DMS53 treated with DMSO at 0.1 percent for 48 hours (cell line): ENCODE measurements at regions not wholly inside any gene's neighbourhood (a gene's known extent, or its start where the extent isn't known, plus 50 kb on each side); places are given as distances from the start of the nearest gene placed in this dataset.

Source experiments
- DNase-seq: peaks from one replicate; lab custom pipeline; 2025; ENCODE audit not compliant: unreplicated experiment; lab: John Stamatoyannopoulos, UW

DNA sequence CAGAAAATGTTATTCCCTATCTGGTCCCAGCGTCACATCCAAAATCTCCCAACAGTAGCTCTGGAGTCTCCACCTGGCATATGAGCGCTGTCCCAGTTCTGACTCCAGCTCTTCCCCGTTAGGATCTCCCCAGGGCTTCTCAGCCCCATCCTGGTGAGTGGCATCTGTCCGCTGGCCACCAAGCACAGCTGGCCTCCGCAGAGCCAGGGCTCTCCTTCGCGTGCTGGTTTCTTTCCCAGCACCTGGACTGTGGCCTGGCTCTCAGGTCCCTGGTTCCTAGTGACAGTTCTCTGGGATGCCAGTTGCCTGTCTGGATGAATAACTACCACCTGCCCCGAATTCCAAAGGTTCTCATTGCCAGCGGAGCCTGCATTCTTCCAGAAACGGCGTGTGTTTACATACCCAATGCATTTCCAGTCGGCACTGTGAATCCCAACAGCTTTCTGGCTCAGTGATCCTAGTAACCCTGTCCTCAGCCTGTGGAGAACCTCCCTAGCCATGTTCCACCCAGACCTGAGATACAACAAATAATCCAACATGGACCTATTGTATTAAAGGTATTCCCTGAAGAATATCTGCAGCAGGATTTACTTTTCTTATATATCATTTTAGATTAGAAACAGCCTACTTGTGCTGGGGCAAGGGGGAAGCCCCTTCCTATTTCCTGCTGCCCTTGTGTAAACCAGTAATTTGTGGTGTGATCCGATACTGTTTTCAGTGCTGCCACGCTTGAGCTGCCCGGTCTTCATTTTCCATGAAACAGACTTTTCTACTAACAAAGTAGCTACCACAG is 69.9 kb upstream of the PDE10A start:
- DNase-seq, result no peak

DNA sequence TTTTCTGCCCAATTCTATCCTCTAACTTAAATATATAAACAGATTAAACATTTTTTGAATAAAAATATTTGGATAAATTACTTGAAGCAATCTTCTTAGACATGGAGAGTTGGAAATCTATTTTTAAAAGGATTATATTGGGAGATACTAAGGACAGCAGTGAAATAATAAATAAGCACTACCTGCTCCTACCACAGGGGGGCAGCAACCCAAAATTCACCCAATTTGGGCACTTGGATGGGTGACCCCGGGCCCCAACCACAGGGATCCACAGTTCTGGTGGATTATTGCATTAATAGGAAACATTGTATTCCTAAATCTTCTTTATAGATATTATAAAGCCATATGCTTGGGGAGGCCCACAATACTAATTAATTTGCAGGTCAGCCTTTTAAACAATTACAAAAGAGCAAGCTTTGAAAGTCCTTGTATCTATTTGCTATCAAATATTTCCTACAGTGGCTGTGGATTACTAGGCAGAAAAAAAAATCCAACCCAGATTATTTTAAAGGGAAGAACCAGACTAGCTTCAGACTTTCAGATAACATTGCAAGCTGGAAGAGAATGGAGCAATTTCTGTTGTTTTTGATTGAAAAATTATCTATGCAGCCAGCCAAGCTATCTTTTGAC is 66.4 kb upstream of the PDE10A start:
- DNase-seq, result no peak

DNA sequence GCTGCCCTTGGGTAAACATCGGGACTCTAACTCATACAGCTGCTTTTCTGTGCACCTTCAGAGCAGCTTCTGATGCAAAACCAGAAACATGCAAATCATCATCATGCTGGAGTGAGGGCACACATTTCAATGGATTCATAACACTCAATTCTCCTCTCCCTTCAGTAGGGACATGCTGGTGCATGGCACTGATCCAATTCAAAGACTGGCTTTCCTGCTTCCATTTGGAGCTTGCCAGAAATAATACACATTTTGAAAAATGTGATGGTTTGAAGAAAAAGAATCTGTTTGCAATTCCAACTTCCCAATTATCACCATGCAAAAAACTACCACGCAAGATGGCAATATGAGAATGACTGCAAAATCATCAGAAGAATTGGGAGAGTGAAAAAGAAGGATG is 65.2 kb upstream of the PDE10A start:
- DNase-seq, result peak; percentile 11

DNA sequence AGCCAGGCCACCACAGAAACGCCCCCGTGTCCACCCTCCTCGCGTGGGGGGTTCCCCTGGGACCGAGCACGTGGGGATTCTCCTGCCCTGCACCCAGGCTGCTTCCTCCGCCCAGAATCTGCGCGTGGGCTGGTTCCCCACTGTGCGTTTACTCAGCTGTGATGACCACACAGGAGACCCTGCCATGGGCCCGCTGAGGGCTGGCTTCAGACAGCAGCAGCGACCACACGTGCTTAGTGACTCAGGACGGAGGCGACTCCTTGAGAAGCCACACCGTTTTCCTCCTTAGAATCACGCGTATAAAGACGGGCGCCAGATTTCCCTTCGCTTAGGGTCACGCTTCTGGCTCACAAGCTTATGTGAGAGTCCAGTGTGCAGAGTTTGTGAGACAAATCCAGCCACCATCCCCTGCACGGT is 63.9 kb upstream of the PDE10A start:
- no peak for DNase-seq

DNA sequence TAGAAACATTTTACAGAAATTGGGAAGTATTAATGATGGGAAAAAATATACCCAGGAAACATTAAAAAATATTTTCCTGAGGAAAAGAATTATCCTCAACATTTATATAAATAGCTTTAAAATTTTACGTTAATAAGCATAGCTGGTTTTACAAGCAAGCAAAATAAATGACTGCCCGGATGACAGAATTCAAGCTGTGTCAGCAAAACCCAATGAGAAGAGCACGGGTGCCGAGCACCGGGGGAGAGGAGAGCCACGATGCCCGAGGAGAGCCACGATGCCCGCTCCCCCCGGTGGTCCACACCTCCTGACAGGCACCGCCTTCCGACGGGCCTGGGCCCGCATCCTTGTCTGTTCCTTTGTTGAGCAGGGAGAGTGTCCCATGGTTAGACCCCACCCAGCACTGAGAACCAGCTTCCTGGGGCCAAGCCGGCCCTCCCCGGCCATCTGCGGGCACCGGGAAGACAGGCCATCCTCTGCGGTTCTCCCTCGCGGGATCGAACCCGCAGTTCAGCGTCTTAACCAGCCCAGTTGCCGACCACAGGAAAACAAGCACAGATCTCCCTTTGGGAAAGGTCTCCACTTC is 63.3 kb upstream of the PDE10A start:
- no peak for DNase-seq

DNA sequence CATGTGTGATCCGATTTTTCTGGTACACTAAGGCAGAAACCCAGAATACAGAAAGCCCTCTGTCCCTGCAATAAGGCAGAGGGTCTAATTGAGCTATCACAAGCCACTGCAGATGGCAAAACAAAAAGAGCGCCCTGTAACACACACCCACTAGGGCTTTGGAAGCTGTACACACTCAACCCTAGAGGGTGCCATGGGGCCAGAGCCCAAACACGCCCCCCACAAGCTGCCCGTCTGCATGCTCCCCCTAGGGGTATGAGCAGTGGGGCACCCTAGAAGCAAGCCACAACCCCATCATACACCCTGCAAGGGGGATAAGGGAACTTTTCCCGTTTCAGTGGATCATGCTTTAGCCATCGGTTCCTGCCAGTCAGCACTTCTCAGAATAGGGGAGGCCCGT is 62.2 kb upstream of the PDE10A start:
- DNase-seq, result no peak

DNA sequence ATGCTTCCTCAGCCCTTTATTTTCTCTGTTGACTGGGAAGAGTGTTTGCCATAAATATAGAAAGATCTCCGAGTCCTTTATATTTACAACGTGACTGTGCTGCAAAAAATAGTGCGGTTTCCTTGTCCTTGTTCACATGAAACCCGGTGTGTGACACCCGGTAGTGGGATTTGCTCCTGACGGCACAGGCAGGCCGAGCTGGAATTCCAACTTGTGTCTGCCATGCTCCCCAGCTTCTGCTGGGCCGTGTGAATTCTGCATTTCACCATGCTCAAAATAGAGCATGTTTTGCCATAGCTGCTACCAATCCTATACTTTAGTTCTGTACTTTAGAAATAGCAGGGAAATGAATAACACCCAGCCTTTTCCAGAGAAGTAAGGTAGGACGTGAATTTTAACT is 60.3 kb upstream of the PDE10A start:
- no peak for DNase-seq

DNA sequence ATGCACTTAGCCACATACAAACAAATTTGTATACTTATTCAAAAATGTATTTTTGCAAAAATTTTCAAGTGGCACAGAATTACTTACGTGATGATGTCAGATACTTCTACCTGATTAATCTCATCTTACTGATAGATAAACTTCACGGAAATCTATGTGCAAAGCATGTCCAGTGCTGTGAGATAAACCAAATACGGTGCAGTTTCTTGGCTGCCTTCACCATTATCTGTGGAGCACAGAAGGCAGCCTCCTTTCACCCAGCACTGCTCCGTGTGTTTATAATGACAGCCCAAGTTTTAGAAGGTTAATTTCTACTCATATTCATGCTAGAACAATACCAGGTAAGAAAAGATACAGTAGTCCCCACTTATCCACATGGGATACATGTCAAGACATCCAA is 59.0 kb upstream of the PDE10A start:
- DNase-seq, result no peak

DNA sequence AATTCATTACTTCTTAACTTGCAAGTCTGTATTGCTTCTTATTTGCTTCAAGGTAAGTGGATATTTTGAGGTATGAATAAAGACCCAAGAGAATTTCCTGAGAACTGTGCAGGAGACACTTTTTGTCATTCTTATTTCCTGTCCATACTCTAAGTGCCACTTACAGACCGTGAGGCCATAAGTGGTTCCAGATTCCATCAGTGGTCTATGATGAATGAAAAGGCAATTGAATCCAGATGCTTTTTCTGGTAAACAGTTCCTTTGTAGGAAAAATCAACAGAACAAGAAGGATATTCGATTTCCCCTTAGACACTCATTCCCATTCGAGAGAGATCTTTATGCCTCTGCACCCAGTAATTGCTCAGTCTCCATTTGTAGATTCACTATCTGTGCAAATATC is 58.3 kb upstream of the PDE10A start:
- DNase-seq, result no peak

DNA sequence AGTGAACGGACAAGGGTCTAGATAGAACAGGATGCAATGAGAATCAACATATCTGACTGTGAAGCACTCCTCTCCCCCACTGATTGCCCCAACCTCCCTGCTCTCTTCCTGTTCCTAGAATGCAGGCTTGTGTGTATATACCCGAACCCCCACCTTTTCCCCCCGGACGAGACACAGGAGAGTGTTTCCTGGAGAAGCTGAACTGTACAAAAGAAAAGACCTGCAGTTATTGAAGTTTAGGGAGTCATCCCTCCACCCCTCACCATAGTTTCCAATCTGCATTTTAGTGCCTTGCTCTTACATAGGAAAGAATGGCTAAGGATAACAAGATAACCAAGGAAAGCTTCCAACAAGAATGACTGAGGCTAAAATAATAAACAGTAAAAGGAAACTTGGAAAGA is 55.5 kb upstream of the PDE10A start:
- DNase-seq, result no peak

DNA sequence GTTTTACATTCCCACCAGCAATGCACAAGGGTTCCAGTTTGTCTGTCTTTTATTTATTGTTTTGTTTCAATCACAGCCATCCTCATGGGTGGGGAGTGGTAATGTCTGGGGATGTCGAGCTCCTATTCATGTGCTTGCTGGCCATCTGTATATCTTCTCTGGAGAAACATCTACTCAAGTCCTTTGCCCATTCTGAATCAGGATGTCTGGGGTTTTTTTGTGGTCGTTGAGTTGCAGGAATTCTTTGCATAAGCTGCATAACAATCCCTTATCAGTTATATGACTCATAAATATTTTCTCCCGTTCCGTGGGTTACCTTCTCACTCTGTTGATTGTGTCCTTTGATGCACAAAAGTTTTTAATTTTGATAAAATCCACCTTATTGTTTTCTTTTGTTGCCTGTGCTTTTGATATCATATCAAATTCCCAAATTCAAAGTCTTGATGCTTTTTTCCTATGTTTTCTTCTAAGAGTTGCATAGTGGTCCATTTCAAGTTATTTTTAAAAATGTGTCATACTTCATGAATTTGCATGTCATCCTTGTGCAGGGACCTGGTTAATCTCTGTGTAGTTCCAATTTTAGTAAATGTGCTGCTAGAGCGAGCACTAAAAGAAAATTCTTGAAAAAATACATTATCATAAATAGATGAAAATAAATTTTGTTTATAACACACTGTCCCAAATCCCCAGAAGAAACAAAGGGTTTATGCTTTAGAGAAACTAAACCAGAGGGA is 54.9 kb upstream of the PDE10A start:
- no peak for DNase-seq

DNA sequence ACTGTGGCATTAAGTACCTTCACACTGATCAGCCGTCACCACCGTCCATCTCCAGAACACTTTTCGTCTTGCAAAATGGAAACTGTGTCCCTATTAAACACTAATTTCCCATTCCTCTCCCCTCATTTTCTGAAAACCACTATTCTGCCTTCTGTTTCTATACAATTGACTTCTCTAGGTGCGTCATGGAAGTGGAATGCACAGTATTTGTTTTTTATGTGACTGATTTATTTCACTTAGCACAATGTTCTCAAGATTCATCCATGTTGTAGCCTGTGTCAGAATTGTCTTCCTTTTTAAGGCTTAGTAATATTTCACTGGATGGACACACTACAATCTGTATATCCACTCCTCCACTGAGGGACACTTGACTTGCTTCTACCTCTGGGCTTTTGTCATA is 53.8 kb upstream of the PDE10A start:
- DNase-seq, result no peak

DNA sequence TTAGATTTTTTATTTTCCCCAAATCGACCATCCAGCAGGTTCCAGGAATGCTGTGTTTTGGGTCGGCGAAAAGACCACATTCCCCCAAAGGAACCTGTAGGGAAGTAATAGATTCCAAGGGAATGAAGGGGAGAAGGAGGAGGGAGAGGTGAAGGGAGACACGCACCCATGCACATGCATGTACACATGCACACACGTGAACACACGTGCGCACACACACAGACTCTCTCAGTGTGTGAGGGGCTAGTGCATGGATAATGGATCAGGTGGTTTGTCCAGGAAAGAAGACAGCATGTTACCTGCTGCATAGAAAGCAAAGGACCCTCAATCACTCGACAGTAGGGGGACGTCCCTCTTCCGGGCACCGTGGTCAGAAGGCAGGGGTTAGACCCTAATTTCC is 52.4 kb upstream of the PDE10A start:
- no peak for DNase-seq

DNA sequence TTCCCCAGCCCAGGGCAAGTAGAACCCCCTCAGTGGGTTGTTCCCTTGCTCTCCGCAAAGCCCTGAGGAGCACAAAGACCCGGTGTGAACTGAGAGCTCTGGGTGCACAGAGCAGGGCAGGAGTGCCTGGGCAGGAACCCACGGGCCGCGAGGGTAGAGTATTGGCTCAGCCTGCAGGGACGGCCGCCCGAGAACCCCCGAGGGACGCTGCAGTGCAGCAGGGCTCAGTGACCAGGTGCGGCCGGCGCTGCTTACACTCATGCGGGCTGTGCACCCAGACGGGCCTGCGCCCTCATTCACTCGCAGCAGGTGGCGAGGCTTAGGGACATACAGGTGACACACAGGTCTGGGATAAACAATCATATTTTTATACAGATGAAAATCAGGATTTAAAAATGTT is 51.9 kb upstream of the PDE10A start:
- no peak for DNase-seq

DNA sequence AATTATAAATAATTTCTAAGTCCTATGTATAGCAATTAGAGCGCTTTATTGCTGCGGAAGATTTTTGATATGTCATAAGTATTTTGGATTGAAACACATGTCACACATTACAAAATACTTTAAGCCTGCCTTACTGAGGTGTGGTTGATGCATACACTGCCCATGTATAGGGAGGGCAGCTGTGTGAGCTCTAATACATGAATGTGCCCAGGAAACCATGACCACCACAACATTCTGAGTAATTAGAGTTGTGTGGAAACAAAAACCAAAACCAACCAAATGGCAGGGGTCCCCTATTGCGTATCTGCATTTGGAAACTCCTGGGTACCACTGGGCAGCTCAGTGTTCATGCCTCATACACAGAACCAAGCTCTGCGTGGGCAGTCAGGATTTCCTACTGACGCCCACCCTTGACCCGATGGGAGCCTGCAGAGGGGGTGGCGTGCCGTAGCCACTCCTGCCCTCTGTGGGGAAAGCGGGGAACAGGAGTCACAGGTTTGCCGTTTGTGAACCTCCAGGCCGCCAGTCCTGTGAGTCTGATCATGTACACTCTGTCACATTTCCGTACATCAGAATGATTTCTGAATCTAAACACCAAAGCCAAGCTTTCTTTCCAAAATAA is 50.9 kb upstream of the PDE10A start:
- DNase-seq, result no peak
